ENCODE measurements at regions not wholly inside any gene's neighbourhood (a gene's known extent, or its start where the extent isn't known, plus 50 kb on each side); places are given as distances from the start of the nearest gene placed in this dataset.

DNA sequence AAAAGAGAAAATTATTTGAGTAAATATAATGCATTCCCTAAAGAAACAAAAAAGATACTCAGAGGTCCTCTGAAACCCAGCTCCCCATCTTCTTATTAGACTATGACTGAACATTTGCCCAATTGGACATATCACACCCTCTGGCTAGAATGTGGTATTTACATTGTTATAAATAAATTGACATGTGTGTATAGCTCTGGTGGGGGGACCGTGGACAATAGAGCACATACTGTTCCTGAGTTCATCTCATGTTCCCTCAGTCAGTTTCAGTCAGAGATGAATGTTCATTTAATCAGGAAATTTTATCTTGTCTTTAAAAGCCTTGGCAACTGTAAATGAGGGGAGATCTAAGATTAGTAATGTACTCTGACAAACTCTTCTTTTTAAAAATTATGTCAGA, 459.3 kb upstream of the ADAMTS5 start:
- no peak for DNase-seq (ENCODE audit: low read depth)

DNA sequence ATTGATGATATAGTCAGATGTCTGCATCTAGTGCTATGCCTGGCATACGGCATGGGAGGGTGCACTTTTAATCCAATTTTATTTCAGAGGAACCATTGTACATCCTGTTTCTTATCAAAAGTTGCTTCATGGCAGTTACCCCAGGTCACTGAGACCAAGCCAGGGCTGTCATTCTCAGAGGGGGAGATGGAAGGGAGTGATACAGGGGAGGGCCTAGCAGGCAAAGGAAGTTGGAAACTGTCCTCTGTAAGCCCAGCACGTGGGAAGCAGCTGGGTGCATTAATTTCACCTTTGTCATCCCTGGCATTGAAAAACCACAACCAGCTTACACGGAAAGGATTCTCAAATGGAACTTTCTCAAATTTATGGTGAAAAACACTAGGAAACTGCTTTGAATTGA, 458.7 kb upstream of the ADAMTS5 start:
- no peak for DNase-seq (ENCODE audit: low read depth)

DNA sequence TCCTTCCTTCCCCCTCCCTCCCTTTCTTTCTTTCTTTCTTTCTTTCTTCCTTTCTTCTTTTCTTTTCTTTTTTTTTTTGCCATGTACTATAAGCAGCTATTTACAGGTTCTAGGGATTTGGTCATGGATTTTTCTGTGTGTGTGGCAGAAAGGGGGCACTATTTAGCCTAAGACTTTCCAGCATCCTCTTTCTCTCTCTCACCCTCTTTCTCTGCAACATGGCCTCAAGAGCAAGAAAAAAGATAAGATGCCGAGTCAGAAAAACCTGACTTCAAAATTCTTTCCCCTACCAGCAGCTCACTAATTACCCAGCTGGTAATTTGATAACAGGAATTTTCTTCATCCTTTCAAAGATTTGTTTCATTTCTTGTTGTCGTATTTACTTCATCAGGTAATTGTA, 458.3 kb upstream of the ADAMTS5 start:
- DNase-seq (ENCODE audit: low read depth), result no peak

DNA sequence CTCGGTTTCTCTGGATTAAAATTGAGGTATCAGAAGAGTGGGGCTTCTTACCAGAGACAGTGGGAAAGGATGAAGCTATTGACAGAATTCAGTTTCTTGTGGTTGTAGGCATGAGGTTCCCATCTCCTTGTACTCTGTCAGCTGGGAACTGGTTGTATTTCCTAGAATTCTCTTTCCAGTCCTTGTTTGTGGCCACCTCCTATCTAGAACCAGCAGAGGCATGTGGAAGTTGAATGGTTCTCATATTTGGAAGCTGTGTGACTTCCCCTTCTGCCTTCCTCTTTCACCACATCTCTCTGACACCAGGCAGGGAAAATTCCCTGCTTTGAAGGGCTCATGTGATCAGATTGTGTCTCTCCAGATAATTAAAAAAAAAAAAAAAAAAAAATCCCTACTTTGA, 457.7 kb upstream of the ADAMTS5 start:
- DNase-seq (ENCODE audit: low read depth), result no peak

DNA sequence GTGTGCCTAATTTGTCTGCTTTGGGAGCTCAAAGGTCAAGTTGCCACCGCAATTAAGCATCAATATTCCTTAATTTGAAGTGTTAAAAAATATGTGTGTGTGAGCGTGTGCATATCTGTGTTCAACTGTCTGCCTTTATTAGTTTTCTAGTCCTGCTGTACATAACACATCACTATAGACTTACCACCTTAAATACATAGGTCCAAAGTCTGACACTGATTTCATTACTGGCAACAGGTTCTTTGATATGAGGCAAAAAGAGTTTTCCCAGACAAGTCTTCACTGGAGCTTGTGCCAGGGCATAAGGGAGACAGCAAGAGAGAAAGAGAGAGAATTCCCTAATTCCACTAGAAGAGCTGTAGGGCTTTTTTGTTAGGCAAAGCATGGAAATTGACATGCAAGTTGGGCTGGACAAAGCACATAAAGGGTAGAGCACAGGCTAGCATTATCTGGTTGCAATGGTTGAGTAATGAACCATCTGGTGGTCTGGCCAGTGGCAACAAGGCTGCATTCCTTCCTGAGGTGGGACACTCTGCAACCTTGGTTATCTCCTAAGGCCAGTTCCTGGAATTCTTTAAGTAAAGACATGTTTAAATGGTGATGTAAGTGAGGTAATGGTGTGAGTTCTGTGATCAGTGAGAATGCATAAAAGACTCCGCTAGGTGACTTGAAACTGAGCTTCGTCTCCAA, 457.2 kb upstream of the ADAMTS5 start:
- no peak for DNase-seq (ENCODE audit: low read depth)

DNA sequence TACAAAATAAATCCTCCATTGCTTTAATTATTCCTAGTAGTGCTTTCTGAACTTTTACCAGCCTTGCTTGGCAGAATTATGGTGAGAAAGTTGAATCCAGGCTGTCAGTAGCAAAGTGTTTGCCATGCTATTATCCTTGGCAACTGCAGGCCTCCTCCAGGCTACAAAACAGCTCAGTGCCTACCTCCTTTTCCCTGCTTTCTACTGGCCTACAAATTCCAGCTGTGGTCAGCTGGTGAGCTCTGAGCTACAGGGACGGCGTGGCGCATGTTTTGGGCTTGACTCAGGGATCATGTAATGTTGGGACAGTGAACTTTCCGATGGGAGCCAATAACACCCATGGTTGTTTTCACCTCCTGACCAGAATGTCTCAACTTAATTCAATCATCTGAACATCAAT, 456.1 kb upstream of the ADAMTS5 start:
- DNase-seq (ENCODE audit: low read depth), result peak; percentile 97

DNA sequence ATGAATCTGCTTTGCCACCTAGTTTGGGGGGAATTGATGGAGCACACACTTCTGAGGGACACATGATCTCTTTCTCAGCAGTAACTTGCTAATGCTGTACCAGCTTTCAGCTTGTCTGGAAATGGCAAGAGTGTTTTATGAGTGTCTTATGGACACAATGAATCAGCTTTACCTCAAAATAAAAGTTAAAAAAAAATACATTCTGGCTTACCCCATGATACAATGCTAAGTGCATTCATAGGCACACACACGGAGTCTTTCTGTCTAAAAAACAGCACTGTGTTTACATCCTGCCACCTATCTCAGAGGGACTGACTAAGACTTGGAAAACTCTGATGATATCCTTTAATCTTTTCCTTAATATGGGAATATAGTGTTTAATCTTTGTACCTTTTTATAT, 455.5 kb upstream of the ADAMTS5 start:
- DNase-seq (ENCODE audit: low read depth), result peak; percentile 56

DNA sequence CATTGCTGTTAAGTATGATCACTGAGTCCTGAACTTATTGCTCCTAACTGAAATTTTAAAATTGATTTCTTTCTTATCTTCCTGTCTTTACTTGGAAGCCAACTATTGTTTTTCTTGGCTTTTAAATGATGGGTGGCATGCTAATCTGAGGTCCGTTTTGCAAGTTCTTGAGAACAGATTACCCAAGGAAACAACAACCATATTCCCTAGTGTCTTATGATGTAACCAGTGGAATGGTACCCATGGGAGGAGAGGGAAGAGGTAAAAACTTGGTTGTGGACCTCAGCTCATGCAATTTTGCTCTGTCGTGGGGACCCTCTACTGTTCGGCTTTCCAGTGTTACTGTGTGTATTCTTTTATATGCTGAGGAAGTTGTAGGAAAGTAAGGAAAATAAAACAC, 454.8 kb upstream of the ADAMTS5 start:
- peak; percentile 59 for DNase-seq (ENCODE audit: low read depth)

DNA sequence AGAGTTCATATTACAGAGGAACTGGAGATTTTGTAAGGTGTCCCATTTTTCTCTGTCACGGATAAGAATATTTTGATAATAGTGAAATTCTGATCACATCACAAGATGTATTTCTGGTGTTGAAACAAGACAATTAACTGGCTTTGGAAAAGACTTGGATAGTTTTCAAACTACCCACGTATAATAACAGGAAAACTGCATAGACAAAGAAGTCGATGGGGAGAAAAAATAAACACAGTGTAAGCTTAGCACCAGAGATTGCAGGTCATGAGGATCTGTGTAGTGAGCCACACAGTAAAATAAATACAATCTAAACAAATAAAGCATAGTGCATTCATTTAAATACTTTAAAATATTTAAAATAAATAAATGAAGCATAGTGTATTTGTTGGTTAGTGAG, 452.3 kb upstream of the ADAMTS5 start:
- DNase-seq (ENCODE audit: low read depth), result no peak

DNA sequence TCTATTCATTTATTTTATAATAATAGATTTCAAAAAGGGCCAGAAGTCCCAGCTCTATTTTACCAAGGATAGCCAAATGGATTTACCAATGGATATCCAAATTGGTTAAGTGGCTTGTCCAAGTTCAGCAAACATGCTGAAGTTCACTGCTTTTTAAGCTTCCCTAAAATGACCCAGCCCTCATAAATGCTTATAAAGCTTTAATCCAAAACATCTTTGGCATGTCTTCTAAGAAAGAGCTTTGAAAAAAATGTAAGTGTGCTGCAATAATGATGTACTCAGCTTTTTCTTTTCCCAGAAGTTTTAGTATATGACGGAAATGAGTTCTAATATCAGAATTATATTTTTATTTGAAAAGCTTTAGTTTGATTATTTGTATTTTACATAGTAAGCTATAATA, 451.5 kb upstream of the ADAMTS5 start:
- DNase-seq (ENCODE audit: low read depth), result no peak

DNA sequence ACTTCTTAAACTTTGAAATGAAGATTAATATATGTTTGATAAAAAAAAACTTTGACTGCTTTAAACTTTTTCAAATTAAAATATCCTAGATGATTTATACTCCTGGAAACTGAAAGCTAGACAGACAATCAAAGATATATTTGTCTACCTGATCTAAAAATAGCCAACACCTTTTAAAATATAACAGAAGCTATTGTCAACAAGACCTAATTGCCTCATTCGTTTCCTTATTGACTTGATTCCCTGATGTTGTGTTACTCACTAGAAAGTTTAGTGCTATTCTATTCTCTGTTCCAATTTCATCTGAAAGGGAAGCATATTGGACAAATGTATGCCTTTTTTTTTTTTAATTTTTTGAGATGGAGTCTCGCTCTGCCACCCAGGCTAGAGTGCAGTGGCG, 445.6 kb upstream of the ADAMTS5 start:
- DNase-seq (ENCODE audit: low read depth), result no peak

DNA sequence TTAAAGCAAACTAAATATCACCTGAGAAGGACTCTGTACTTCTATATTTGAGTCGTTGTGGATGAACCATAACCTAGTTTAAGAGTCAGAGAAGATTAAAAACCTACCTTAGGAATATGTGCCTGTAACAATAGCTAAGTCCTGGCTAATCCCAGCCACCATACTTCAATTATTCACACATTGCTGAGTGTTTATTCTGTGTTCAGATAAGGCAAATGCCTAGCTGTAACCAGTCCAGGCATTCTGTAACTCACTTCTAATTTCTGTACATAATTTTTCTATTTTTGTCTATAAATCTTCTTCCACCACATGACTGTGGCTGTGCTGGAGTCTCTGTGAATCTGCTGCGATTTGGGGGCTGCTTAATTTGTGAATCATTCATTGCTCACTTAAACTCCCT, 441.9 kb upstream of the ADAMTS5 start:
- DNase-seq (ENCODE audit: low read depth), result no peak

DNA sequence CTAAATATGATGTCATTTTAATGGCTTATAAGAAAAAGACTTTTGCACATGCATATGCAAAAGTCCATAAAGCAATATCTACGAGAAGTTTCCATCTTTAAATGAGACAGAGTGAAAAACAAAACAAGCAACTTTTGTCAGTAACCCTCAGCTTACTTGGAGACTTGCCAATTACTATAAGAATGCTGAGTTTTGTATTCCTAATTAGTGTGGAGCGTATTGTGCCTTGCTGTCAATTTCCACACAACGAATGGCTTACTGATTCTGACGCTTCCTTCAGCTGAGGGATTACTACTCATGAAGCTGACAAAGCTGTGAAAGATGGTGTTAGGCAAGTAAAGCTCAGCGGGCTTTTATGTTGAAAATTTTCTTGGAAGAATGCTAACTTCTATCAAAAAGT, 440.4 kb upstream of the ADAMTS5 start:
- DNase-seq (ENCODE audit: low read depth), result no peak

DNA sequence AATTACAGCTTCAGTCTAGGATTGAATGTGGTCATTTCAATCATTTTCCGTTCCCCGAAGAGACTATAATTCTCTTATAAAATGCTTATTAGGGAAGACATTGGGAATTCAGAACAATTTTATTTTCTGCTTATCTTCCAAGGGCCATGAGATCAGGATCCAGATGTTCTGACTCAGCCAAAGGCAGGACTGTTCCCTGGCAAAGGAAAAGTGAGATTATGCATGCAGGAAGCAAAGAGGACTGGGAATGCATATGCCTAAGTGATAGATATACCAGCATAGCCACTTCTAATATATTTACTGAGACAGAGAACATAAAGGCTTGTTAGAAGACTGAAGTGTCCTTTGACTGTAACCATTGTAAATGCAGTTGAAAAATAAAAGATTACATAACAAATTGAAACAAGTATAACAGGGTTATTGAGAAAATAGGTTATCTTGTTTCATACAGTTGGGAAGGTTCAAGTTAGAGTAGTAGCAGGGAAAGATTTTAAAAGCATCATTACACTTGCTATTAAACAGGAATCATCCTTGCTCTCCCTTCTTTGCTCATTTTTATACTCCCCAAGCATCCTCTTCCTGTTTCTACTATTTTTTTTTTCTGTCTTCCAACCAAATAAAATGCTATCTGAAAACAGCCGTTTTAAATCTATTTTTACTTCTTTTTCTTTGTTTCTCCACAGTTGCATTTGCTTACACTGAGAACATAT, 439.6 kb upstream of the ADAMTS5 start:
- DNase-seq (ENCODE audit: low read depth), result no peak

DNA sequence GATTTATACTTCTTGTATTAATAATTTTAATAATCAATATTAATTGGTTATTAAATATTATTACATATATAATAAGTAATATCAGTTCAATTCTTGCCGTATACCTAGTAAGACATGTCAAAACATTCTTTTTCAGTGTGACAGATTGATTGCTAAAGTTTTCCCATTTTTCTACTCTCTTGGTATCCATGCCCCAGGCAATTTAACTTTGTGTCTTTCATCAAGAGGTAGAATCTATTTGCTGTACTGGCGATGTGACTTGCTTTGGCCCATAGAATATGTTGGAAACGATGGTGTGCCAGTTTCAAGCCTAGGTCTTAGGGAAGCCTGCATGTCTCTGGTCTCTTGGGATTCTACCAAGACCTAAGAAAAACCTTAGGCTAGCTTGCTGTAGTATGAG, 436.1 kb upstream of the ADAMTS5 start:
- no peak for DNase-seq (ENCODE audit: low read depth)

DNA sequence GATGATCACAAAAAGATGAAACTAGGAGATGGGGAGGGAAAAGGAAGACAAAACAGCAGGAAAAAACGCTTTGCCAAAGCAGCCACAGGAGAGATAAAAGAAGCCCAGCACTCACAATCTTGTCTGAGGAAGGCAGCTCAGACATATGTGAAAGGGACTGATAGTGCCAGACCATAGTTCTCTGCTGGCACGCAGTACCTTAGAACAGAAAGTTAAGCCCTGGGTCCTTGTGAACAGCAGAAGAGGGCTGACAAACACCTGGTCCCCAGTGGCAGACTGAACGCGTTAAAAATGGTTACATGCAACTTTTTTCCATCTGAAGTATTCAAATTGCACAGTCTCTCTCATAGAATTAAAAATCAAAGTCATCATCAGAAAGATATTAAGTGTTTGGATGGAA, 433.2 kb upstream of the ADAMTS5 start:
- no peak for DNase-seq (ENCODE audit: low read depth)

DNA sequence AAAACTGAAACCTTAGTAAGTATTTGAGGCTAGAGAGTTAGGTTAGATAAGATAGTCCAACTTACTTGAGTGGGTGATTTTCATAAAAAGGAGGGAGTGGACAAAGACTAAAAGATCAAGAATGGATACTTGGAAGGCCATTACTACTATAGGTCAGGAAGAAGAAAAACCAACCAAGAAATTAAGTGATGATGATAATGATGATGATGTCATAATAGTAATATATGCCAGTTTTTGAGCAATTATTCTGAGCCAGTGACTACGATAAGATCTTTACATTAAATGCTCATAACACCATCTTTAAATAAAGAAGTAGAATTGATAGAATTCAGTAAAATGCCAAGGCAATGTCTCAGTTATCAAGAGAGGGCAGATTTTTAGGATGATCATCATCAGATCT, 430.7 kb upstream of the ADAMTS5 start:
- no peak for DNase-seq (ENCODE audit: low read depth)

DNA sequence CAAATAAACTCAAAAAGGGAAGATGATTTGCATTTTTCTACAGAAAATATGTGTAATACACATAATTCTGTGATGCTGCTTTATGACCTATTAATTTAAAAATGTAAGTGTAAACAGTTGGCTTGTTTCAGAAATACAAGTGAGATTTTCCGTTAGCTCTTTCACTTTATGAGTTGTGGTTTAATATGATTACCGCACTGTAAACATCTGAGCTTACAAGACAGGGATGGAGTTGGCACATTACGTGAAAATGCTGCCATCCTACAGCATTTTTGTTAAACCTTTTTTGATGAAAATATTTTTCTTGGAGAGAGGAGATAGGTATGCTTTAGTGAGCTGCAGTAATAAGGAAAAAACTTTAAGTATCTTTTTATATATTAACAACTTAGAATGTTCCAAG, 426.8 kb upstream of the ADAMTS5 start:
- no peak for DNase-seq (ENCODE audit: low read depth)

DNA sequence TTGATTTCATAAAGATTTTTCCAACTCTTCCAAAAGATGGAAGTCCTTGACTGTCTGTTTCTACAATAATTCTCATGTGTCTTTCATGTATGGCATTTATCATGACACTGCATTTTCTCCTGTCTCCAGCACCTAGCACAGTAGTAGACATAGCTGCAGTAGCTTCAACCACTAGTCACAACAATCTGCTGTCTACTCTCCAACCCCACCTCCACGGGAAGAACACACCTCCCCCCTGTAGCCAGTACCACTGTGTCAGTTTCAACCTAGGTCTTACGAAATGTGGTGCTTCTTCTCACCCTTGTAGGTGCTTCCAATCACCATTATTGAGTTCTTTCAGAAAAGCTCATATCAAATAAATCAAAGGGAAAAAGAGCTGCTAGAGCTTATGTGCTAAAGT, 425.1 kb upstream of the ADAMTS5 start:
- no peak for DNase-seq (ENCODE audit: low read depth)

DNA sequence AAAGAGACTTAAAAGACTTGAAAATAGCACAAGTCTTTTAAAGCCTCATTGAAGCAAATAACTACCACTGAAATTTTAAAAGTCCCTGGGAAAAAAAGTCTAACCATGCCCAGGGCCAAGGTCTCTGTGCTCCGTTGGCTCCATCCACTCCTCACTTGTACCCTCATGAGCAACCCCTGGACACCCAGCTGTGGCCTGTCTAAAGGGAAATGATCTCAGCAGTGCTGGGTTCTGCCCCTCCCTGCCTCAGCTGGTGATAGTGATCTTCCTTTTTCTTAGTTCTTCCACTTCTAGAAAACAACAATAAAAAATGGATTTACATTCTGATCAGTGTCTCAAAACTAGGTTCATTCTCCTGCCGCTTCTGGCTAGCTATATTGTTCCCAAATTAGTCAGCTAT, 423.5 kb upstream of the ADAMTS5 start:
- no peak for DNase-seq (ENCODE audit: low read depth)

DNA sequence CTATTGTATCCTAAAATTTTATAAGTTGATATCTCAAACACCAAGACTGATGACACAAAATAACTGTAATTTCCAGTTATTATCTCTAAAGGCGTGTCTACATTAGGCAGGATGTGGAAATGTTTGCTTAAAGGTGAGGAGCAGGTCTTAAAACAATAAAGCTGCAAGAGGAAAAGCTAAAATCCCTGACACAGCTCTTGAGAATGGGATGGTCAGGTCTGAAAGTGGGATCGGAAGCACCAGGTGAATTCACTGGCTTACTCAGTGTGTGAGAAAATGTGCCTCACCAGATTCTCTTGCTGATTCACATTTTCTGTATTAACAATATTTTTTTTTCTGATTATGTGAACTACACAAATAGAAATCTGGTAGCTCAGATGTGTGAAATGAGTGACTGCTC, 421.9 kb upstream of the ADAMTS5 start:
- DNase-seq (ENCODE audit: low read depth), result no peak

DNA sequence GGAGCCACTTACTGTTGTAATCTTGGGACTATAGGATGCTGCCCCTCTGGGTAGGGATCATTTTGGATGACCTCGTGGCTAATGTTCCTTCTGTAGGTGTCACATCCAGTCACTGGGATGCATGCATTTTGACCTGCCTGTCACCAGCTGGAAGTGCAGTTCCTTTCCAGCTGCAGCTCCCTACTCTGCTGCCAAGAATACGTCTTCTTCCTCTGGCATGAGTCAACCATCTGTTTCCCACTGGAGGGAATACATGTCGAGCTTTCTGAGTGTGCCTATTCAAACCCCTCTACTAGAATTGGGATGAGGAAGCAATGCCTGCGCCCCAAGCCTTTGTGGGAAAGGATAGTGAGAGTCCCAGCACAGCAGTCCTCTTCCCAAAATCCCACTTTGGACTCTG, 415.5 kb upstream of the ADAMTS5 start:
- no peak for DNase-seq (ENCODE audit: low read depth)

DNA sequence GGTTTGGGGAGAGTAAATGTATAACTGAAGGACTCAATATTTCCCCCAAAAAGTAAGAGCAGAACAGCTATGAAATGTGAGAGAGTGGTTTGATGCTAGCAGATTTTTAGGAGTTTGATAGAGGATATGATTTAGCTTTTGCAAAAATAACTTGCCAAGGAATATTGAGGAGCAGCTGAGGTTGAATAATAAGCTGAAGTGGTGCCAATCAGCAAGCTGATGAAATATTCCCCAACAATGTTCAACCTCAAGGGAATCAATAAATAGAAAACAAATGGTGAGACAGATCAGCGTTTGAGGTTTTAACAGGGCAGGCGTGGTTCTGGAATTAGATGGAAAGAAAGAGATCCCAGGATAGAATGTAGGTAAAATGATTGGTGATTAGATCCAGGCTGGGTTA, 413.4 kb upstream of the ADAMTS5 start:
- peak; percentile 40 for DNase-seq (ENCODE audit: low read depth)

DNA sequence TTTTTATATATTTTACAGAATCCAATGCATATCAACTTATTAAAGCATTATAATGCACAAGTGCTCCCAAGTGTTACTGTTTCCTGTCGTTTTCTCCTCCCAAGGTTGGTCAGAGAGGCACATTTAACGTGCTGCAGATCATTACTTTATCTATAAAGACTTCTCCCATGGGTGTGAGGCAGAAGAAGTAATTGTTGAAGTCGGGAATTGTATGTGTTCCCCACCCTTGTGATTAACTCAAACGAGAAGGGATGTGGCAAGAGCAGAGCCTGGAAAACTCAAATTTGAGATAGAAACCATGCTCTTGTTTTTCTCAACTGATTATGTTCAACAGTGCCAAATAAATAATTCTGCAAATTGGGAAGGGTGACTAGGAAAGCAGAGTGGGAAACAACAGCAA, 412.5 kb upstream of the ADAMTS5 start:
- DNase-seq (ENCODE audit: low read depth), result no peak

Data from stromal cell of bone marrow (primary cell).